HEK293 (cell line): ENCODE measurements at regions not wholly inside any gene's neighbourhood (a gene's known extent, or its start where the extent isn't known, plus 50 kb on each side); places are given as distances from the start of the nearest gene placed in this dataset.

Experiments used
- CTCF ChIP-seq: fragments of 450-650 bp; formaldehyde crosslinking; IDR thresholded peaks from 2 replicates; pipeline ENCODE4 v1.5.1; 2016; ENCODE audit warnings: missing biosample characterization, missing genetic modification characterization
- KLF10 ChIP-seq: fragments of 450-650 bp; IDR thresholded peaks from 2 replicates; pipeline ENCODE4 v1.5.1; 2018; ENCODE audit warnings: missing biosample characterization, mild to moderate bottlenecking, missing genetic modification characterization
- KLF7 ChIP-seq: fragments of 450-650 bp; formaldehyde crosslinking; IDR thresholded peaks from 2 replicates; pipeline ENCODE4 v1.5.1; 2016; ENCODE audit warnings: missing biosample characterization, missing genetic modification characterization, borderline replicate concordance
- REST ChIP-seq: fragments of 450-650 bp; formaldehyde crosslinking; IDR thresholded peaks from 2 replicates; pipeline ENCODE4 v1.5.1; 2016; ENCODE audit warnings: missing biosample characterization, missing genetic modification characterization
- SP2 ChIP-seq: fragments of 450-650 bp; formaldehyde crosslinking; IDR thresholded peaks from 2 replicates; pipeline ENCODE4 v1.5.1; 2016; ENCODE audit warnings: missing biosample characterization, missing genetic modification characterization
- ZBTB11 ChIP-seq: fragments of 450-650 bp; formaldehyde crosslinking; conservative IDR thresholded peaks from 2 replicates; pipeline ENCODE4 v1.5.1; 2016; ENCODE audit warnings: low read depth, missing biosample characterization, missing genetic modification characterization
- ZBTB49 ChIP-seq: fragments of 450-650 bp; formaldehyde crosslinking; IDR thresholded peaks from 2 replicates; pipeline ENCODE4 v1.5.1; 2016; ENCODE audit warnings: missing biosample characterization, missing genetic modification characterization, low read depth
- ZNF114 ChIP-seq: fragments of 450-650 bp; formaldehyde crosslinking; IDR thresholded peaks from 2 replicates; pipeline ENCODE4 v1.5.0; 2017; ENCODE audit warnings: missing biosample characterization, missing genetic modification characterization
- ZNF155 ChIP-seq: fragments of 450-650 bp; formaldehyde crosslinking; IDR thresholded peaks from 2 replicates; pipeline ENCODE4 v1.5.1; 2016; ENCODE audit warnings: missing biosample characterization, missing genetic modification characterization
- ZNF19 ChIP-seq: fragments of 450-650 bp; formaldehyde crosslinking; IDR thresholded peaks from 2 replicates; pipeline ENCODE4; 2016; ENCODE audit warnings: missing biosample characterization, missing genetic modification characterization, low read depth
- ZNF274 ChIP-seq, 2 experiments: fragments of 200-500 bp in 1 of 2; fragments of 450-650 bp in 1 of 2; sonication (Bioruptor generic) in 1 of 2; formaldehyde crosslinking in 1 of 2; IDR thresholded peaks; 2 replicates each; pipeline versions ENCODE4 v1.5.1 to v1.6.1; 2014 to 2016; ENCODE audit warnings: borderline replicate concordance in 1 of 2, inconsistent platforms in 1 of 2, low read length in 1 of 2, missing biosample characterization in 1 of 2, missing genetic modification characterization in 1 of 2
- ZNF341 ChIP-seq: fragments of 450-650 bp; formaldehyde crosslinking; IDR thresholded peaks from 2 replicates; pipeline ENCODE4; 2016; ENCODE audit warnings: low read depth, missing biosample characterization, missing genetic modification characterization
- ZNF426 ChIP-seq: fragments of 450-650 bp; formaldehyde crosslinking; IDR thresholded peaks from 2 replicates; pipeline ENCODE4 v1.5.1; 2017; ENCODE audit warnings: missing biosample characterization, missing genetic modification characterization, mild to moderate bottlenecking, inconsistent platforms, moderate library complexity

- no peak for TF ChIP-seq CTCF
- TF ChIP-seq ZBTB49 (tag by site-specific recombination) = no peak
- TF ChIP-seq ZNF341 (tag by site-specific recombination) = no peak
- TF ChIP-seq ZNF114 = no peak
- TF ChIP-seq ZBTB11 (tag by site-specific recombination) = no peak
- TF ChIP-seq ZNF426 (tag by site-specific recombination) = no peak
- no peak for TF ChIP-seq KLF7 (tag by site-specific recombination)
- no peak for TF ChIP-seq SP2 (tag by site-specific recombination)
- no peak for TF ChIP-seq ZNF155 (tag by site-specific recombination)
- TF ChIP-seq KLF10 (tag by site-specific recombination) = no peak
- no peak for TF ChIP-seq ZNF19 (tag by site-specific recombination)
- no peak for TF ChIP-seq ZNF274 (IDR thresholded peaks at IDR 0.05; ENCODE audit: low read length)
- TF ChIP-seq ZNF274 (tag by site-specific recombination; IDR thresholded peaks at IDR 0.05; ENCODE audit: borderline replicate concordance) = no peak
- TF ChIP-seq REST = no peak
Measured at GRCh38 chr11:19605520-19606371, 106.9 kb upstream of the NAV2 start.
